GM19324 (cell line): ENCODE measurements at regions not wholly inside any gene's neighbourhood (a gene's known extent, or its start where the extent isn't known, plus 50 kb on each side); places are given as distances from the start of the nearest gene placed in this dataset.
A peak's percentile ranks its signal among the peaks of the same experiment; 100 is the strongest.

ENCODE experiments used
- ATAC-seq: cut with Tn5 transposase; IDR thresholded peaks from one replicate; pipeline ENCODE4 v1.9.1; 2021; ENCODE audit warnings: mild to moderate bottlenecking, moderate library complexity; ENCODE audit not compliant: unreplicated experiment, low FRiP score

DNA sequence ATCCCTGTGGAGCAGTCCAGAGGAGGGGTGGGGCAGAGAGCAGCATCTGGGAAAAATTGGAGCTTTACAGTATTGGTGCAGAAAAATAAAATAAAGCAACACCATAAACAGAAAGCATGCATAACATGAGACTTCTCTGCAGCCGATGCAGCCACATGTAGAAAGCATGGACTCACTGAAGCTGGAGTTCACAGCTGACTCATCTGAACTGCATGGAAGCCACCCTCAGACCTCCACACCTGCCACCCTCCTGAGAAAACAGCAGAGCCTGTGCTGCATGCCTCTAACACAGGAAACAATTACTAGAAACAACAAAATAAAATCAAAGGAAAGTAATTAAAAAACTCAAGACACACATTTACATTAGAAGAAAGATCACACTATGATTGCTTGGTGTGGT lies 169.4 kb upstream of the ALKAL2 start:
- ATAC-seq, result no peak

DNA sequence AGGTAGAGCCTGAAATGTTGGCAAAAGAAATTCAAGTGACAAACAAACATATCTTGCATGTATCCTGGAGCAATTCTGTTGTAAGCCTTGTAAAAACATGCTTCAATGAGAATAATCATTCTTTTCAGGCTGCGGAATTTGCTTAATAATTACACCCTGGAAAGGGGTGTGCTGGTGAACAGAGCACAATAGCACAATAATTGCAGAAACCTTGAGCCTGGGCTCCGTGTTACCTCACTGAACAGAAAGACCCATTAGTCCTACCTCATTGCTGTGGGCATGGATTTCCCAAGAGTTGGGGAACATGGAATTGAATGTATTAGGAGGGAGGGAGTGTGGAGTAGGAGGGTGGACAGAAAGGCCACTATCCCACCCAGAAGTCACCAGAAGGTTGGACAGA lies 168.0 kb upstream of the ALKAL2 start:
- no peak for ATAC-seq

DNA sequence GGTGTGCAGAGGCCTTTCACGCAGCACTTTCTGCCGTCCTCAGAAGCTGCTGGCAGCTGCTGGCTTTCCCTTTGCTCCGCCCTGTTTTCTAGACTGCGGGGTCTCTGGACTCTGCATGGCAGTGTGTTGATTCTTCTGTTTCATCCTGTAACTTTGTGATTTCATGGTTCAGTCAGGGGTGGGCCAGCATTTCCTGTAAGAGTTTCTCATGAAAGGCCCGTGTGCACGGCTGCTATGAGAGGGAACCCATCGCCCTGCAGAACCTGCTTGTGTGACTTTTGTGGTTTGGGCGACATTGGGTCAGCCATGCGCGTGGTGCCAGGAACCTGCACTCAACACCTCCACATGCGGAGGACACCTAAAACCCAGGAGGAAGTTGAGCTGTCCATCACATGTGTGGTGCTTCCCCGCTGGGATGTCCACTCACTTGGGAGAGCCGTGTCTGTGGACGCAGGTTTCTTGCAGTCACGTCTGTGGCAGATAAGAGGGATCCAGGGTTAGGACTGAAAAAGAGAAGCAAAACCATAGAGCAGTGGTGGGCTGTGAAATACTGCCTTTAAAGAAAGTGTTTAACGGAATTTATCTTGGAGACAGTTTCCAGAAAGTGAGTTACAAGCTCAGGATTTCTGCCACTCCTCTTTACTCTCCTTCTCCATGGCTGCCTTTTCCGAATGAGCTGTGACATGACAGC lies 167.3 kb upstream of the ALKAL2 start:
- no peak for ATAC-seq

DNA sequence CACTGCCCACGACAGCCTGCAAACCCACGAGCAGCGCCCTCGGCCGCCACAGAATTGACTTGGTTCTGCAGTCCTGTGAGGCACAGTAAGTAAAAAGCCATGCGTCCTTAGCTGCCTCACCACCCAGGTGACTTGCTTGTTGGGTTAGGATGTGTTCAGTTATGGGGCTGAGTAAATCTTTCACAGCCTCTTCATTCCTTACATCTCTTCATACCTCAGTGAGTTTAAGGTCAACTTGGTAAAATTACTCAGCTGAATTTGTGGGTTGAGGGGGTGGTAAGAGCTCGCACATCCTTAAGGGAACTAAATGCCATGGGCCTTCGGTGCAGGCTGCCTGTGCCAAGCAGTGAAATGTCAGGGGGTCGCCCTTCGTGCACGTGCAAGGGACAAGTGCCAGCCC lies 165.2 kb upstream of the ALKAL2 start:
- no peak for ATAC-seq

DNA sequence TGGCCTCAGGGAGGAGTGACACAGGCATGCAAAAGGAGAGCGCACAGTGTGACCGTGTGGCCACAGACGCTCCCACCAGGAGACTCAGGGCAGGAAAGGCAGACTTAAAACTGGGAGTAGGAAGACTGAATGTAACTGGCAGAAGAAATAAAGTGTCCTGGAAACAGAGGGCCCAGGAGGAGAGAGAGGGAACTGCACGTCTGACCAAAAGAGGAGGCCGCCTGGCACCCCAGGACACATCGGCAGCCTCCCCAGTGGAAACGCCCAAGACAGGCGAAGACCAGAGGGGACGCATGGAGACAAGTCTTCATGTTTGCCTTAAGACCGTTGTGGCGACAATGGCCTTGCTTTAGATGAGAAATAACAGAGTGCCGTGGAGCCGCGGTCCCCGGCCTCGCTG lies 163.6 kb upstream of the ALKAL2 start:
- ATAC-seq, result no peak

DNA sequence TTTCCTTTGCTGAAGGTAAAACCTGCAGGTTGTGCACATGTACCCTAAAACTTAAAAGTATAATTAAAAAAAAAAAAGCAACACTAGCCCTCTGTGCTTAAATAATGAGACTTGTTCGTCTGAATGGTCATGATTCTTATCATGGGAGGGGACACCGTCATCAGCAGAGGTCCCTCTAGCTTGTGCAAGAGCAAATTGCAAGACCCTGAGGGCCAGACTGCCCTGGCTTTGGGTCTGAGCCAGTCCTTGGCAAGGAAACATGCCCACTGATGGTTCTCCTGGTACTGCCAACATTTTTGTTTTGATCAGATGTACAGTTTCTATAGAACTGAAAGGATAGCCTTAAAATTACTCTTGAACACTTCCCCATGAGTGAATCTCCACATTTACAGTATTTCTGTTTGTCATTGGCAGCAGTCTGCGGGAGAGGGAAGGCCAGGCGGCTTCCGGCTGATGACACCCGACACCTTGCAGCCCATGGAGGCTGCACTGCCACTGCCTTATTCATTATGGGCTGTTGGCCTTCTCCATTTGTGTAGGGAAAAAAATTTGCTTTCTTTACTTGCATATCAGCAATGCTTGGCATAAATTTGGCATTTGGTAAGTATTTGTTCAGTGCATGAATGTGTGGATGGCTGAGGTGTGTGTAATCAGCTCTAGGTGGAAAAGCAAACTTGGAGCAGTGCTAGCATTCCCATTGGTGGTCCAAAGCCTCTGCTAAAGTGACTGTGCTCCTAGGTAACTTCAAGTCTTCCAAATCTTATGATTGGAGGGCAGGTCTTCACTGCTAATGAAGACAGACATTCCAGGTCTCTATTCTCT lies 161.6 kb upstream of the ALKAL2 start:
- ATAC-seq, result no peak

DNA sequence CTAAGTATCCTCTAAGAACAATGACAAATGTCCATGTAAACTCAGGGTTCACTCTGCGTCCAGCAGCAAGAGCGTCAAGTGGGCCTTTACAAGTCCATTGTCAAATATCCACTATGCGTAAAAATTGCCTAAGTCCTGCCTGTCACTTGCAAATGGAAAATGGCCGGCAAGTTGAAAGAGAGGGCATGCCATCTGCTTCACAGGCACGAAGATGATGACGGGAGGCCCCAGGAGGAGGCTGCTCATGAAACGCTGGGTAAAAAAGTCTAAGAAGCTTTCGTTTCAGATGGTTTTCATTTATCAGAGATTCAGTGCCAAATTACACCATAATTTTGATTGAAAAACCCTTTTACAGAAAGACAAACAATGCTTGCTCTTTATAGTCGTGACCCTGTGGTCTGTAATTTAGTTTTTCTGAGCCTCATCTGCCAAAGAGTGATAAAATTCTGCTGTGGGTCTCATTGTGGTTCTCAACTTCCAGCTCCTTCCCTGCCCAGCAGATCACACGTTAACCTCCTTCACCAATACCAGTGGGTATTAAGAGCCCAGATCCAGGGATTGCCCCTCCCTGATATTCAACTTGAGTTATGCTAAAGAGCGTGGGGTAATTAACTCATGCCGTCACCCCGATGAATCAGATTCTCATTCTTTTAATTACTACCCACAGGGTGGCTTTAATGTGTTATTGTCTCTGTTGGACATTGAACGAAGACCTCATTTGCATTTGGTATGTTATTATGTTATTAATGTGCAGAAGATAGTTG lies 160.2 kb upstream of the ALKAL2 start:
- no peak for ATAC-seq

DNA sequence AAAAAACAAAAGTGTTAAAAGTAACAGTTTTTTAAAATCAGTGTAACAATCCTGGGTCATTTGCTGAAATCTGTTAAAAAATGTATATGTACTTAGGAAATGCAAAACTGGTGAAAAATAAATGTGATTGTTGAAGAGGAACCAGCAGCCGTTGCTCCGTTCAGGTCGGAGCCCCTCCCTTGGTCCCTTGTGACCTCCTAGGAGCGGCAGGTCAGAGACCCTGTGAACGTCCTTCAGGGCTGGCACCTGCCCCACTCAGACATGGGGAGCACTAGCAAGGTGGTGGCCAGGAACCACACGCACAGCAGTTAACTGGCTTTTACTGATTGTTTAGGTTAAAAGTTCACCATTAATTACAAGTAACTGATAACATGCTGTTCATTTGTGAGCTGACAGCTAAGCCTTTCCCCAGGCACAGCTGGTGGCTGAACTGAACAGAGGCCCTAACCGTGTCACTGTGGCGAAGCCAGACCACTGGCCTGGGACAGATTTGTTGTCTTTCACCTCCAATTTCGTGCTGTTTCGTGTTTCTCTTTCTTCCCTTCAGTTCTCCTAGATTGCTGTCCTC lies 159.2 kb upstream of the ALKAL2 start:
- ATAC-seq, result no peak

DNA sequence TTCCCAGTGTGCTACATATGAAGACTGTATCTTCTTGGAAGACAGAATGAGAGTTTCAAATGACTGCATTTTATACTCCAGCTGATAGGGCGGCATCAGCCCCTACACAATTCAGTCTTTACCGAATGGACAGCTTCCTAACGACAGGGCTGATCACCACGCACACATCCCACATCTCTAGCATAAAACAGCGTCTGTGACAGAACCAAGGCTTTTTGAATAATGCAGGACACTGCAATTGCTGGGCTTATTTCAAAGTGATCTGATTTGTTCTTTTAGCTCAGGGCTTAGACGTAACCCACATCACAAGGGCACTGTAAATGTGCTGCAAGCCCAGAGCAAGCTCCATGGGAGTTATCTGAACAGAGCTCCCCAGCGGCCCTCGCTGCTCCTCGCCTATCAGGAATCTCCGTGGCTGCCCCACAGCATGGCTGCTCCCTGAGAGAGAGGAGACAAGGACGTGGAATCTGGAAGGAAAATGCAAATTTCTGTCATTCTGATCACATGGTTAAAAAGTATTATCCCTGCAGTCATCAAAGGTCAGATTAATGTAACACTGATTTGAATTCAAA lies 158.5 kb upstream of the ALKAL2 start:
- no peak for ATAC-seq

DNA sequence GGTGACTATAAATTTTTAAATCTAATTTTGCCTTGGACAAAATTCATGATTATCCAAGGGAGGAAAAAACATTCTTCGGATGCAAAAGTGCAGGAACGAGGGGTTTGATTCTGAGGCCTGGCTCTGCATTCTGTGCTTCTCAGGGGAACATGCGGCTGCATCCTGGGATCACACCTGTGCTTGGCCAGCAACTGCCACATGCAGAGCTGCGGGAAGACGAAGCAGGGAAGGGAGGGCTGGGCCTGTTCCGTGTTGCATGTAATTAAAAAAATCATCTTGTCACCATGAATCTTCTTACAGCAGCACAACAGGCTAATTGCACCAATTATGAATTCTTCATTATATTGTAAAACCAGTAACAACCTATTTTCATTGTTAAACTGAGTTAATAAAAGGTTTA lies 158.0 kb upstream of the ALKAL2 start:
- ATAC-seq, result no peak

DNA sequence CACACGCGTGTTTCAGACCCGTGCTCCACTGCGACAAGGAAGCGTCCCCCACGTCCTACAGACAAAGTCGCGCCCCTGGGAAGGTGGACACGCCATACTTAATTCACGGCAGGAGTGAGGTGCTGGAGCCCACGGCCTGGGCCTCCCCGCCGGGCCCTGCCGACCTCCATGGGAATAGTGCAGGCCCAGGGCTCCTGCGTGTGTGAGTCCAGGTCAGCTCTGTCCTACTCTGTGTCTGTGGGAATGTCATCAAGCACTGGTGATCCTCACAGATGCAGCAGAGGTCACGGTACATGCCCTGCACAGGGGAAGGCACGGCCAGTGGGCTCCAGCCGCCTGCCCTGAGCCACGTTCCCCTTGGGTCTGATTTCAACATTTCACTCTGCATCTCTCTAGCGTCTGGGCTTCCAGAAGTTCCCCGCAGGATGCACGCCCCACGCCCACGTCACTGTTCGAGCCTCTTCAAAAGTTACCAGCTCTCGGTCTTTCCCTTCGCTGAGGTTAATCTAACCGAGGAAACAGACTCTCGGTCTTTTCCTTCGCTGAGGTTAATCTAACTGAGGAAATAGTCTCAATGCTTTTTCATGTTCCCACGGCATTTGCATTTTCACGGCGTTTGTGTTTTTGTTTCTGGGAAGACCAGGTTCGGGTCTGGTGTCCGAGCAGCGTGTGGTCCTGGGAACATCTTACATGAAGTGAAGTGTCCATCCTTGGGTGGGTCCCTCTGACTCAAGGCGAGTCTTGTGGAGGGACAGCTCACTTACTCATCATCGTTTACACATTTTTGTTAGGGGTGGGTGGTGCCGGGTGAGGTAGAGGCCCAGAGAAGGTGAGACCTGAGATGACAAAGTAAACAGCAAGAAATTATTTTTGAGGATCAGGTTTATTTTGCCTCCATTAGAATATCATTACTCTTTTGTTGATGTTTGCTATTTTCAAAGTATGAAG lies 157.3 kb upstream of the ALKAL2 start:
- no peak for ATAC-seq

DNA sequence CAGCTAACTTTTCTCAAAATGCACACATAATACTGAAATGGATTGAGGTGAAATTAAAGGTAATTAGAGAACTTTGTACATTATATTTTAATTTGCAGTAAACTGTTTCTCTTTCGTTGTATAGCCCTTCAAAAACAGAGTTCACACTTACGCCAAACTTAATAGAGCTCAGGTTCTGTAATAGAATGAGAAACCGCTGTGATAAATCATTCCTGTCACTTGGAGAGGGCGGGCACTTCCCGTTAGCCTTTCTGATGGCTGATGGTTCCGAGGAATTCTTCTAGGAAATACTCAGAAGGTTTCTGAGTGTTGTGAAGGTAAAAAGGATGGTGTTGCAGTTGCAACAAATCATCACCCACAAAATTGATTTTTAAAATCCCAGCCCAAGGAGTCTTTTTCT lies 155.8 kb upstream of the ALKAL2 start:
- no peak for ATAC-seq

DNA sequence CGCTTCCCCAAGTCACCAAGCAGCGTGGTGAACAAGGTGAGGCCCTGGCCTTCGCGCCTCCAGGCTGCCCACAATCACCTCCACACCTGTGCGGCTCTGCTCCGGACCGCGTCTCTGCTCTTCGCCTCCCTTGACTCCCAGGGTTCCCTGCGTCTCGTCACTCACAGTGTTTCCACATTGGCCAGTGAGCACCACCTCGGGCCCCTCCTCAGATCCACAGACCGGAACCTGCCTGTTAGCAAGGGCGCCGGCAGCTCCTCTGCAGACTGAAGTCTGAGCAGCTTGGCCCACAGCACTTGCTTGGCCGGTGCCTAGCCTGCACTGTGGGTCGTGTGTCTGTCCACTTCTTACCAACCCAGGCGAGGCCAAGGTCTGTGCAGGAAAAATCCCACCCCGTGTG lies 155.3 kb upstream of the ALKAL2 start:
- no peak for ATAC-seq

DNA sequence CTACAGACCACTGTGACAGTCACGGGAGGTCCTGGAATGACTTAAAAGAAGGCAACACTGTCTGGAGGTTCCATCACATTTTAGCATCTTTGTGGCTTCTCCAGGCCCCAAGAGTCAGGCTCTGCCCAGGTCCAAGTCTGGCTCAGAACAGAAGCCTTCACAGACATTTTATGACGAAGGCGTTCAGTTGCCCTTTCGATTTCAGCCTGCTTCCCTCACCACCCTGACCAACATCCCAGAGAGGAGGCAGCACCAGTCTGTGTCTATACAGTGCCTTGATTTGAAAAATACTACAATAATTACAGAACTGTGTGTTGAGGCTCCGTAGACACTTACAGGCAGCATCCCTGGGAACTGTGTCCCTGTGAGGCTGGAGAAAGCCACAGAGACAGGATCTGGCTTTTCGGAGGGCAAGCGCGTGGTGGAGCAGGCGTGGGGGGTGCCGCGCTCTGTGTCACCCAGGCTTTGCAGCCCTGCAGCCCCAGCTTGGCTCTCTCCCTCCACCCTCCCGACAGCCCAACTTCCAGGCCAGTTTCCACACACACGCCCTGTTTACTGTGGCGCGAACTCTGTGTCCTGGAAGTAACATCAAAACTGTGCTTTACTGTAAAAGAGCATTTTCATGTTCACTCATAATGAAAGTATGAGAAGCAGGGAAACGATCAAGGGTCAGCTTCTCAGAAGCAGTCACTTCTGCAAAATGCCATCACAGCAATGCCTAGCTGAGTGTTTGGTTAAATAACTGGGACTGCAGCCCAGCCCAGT lies 153.5 kb upstream of the ALKAL2 start:
- ATAC-seq, result peak; percentile 75

DNA sequence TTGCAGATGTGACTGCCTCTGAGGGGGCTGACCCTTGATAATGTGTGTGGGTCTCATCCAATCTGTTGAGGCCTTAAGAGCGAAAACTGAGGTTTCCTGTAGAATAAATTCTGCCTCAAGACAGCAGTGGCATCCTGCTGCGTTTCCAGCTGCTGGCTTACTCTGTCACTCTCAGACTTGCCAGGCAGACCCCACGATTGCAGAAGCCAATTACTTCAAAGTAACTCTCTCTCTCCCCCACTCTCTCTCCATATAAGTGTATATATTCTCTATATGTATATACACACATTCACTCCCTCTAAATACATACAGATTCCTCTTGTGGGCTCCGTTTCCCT lies 152.5 kb upstream of the ALKAL2 start:
- no peak for ATAC-seq

DNA sequence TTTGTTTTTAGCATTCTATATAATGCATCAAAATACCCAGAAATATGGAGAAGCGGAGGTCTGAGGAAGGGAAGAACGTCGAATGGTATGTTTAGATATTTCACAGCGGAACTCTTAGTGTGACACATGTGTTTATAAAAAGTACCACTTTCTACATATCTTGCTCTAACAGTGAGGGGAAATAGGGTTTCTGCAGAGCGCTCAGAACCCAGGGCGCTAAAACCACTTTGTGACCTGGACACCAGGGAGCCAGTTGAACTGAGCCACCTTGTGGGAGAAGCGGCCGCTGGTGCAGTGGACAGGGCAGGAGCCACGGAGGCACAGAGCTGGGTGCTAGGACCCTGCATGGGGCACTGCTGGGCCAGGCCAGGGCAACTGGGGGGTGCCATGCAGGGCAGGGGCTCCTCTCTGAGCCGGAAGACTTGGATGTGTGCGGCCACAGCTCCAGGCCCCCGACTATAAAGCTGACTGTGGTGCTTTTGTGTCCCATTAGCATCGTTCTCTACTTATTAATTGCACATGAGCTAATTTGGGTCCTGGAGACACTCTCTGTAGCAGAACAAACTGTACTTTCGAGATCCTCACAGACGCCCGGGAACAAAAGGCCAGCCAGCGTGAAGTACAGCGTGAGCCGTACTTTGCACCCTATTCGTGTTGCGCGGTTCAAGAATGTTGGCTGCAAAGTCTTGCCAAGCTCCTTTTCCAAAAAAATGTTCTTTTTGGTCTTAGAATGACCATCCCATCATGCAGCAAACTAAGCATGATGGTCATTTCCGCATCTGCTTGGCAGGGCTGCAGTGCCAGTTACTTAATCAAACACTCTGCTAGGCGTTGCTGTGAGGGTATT lies 151.9 kb upstream of the ALKAL2 start:
- ATAC-seq, result no peak

DNA sequence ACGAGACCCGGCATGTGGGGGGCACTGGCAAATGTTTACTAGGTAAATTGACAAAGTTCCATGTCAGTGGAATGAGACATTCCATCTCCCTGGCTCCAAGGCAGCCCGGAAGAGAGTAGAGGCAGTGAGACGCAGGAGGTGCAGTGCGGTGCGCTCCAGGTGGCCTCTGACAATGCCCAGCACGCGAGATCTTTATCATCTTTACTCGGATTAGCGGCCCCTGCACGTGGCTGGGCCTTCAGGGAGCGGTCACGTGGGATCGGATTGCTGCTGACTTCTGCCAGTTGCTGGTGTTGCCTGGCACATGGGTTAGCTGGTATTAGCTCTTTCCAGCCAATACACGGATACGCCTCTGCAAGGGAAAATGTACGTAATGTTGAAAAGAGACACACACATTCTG lies 151.2 kb upstream of the ALKAL2 start:
- no peak for ATAC-seq

DNA sequence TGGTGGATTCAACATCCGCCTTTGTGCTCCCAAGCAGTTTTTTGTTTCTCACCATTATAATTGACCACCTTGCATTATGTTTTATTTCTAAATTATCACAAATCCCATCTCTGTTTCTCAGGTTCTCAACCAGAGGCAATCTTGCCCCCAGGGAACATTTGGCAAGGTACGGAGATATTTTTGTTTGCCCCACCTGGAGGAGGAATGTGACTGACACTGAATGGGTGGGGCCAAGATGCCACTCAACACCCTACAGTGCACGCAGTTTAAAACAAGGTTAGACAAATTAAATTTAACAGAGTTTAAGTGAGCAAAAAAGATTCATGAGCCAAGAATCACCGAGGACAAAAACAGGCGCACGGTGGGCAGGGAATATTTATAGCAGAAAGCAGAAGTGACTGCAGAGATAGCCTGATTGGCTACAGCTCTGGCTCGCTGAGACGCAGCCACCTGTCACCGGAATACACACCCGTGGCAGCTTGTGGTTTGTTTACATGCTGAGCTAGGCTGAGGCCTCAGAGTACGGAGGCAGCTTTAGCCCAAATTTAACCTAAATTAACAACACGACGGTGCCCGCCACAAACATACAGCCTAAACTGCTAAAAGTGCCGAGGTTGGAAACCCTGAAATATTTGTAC lies 150.0 kb upstream of the ALKAL2 start:
- ATAC-seq, result peak; percentile 84
